HG03159 (cell line): ENCODE measurements at regions not wholly inside any gene's neighbourhood (a gene's known extent, or its start where the extent isn't known, plus 50 kb on each side); places are given as distances from the start of the nearest gene placed in this dataset.

ENCODE experiments used
- ATAC-seq: cut with Tn5 transposase; IDR thresholded peaks from one replicate; pipeline ENCODE4 v1.9.1; 2021; ENCODE audit warnings: mild to moderate bottlenecking, moderate library complexity; ENCODE audit not compliant: unreplicated experiment

DNA sequence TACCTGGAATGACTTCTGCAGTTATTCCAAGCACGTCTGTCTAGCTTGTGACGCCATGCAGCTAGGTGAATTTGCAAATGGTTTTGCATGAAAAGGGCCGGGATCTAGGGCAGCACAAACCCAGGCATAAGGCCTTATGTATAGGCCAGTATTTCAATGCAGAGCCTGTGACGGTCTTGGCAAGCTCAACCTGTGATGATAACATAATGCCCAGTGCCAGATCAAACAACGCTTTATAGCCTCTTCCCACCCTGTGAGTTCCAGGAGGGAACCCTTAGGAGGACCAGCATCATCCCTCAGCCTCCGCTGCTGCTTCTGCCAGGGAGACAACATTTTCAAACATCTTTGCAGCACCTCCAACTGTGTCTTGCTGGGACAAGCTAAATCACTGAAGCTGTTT, 390.7 kb downstream of the INHBA start:
- no peak for ATAC-seq

DNA sequence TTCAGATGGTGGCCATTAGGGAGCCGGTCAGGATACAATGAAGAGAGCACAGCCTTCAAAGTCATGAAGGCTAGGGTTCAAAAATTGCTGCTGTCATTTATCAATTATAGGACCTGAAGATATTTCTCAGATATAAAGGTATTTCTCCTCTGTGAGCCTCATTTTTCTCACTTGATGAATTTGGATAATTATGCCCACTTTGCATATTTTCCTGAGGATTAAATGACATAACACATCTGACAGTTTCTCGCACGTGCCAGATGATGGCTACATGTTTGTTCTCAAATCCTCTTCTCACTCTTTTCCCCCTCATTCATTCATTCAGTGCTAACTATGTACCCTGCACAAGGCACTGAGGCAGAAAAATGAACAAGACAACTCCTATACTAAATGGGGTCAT, 391.6 kb downstream of the INHBA start:
- ATAC-seq = no peak

DNA sequence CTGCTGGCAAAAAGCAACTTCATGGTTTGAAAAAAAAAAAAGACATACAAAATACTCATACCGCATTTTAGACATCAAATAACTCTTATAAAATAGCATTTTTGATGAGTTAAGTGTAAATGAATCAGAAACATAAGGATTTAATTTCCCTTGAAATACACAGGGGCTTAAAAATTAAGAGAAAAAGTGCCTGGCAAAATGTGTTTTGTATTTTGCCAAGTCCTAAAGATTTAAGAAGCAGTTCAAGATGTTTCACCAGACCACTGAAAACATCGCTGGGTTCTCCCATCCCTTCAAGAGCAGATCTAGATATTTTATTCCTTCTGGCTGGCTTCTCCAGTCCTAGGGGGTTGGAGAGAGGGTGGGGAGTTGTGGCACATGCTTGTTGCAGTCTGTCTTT, 396.4 kb downstream of the INHBA start:
- no peak for ATAC-seq

DNA sequence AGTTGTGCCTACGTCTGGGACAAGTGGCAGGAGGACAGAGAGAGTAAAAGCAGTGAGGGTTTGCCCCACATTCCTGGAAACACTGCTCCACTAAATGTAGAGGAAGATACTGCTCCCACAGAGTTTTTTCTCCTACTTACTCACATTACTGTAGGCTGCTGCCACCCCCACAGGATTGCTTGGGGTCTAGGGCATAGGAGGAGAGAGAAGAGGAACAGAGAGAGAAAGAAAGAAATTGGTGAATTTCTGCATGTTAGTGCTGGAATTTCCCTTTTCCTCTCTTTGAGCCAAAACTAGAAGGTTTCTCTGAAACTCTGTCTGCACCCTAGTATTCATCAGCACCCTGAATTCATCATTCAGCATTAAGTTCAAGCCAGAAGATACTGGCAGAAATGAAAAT, 397.9 kb downstream of the INHBA start:
- ATAC-seq = no peak

DNA sequence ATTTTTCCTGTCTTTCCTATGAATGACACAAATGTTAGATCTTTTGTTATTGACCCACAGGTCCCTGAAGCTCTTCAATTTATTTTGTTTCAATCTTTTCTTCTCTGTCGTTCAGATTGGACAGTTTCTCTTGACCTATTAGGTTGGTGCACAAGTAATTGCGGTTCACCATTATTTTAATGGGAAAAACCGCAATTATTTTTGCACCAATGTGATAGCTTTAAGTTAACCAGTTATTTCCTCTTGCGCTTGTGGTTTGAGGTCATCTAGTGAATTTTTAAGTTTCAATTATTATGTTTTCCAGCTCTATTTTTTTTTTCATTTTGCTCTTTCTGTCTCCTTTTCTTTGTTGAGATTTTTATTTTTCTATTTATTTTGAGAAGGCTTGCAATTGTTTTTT, 399.2 kb downstream of the INHBA start:
- no peak for ATAC-seq

DNA sequence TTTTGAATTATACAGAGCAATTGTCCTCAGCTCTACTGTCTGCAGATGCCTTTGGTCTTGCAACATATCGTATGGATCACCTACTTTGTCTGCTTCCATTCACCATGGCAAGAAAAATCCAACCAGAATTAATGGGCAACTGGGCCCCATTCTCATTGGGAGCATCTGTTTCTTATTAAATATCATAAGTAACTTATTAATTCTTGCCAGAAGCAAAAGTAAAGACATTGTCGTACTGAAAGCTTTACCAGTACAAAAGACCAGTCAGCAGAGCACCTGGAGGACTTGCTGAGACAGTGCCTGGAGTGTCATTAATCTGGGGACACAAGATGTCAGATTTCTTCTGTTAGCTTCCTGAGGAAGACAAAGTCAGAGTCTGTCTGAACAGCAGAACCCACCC, 404.5 kb downstream of the INHBA start:
- ATAC-seq = peak; percentile 67

DNA sequence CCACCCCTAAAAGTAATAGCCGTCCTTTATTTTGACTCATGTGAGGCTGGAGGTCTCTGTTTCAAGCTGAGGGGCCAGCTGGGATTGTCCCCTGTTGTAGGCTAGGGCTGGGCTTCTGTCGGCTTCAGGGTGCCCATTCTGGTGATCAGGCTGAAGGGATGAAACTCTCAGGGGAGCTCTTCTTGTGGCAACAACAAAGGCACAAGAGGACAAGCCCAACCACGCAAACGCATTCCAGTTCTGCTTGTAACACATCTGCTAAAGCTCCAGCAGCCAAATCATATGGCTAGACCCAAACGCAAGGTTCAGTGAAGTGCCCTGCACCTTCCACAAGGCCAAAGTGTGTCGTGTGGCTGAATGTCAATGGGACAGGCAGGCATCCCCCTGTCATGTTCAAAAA, 405.7 kb downstream of the INHBA start:
- ATAC-seq = no peak

DNA sequence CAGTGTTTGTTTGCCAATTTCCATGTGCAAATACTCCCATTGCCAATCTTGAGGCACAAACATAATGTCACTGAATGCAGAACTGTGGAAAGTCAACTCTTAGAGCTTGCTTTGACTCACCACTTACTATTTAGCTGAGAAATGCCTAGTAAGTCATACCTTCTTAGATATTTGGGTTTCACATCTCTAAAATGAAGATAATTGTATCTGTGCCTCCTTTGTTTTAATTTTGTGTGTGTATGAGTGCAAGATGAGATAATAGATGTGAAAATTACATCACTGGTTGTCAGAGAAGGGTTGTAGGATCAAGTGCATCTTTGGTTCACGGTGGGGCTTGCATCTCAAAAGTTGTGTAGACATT, 407.5 kb downstream of the INHBA start:
- no peak for ATAC-seq

DNA sequence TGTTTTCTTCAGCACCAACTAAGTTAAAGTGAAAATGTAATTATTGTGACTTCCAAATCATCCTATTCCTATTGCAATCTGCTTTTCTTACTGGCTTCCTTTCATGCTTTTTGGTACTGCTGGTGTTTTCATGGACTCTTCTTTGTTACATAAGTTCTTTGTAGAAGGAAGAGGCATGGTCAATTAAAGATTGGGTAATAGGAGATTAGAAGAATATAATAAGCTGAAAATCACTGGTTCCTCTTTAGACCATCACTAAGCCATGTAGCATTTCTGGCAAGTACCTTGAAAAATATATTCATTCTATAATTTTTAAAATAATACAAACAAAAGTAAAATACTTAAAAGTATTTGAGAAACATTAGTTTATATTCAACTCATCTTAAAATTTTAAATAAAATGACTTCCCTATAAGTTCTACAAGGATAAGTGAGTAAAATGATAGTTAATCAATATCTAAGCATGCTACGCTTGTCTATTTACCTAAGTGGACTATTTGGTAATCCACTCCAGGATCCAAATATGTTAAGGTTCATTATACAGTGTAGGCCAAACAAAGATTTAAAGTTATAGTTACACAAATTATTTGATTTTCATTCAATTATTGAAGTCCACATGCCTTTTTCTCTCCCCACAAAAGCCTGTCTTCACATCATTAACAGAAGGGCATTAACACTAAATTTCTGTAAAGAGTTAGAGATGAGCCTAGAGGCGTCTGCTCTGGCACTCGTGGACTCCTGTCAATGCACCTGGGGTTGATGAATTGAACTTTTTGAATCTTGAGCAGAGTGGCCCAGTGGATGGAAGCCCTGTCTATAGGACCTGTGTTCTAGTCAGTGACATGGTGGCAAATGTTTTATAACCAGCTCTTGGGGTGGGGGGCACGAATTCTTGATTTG, 408.1 kb downstream of the INHBA start:
- ATAC-seq = no peak

DNA sequence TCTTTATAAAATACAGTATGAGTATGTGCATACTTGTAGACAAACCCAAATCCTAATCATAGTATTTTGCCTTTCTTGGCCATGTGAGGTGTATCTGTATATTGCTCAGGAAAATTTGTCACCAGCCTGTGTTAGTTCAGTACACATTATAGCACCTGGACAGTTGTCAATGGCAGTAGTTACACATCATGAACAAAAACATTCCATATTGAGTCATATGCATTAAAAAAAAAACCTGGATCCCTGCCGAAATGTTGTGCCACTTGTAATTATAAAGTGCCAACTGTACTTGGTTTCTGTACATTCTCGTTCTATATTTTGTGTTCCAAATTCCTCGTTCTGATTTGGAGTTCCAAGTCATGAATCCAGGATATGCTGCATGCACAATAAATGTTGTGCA, 410.4 kb downstream of the INHBA start:
- ATAC-seq = no peak

DNA sequence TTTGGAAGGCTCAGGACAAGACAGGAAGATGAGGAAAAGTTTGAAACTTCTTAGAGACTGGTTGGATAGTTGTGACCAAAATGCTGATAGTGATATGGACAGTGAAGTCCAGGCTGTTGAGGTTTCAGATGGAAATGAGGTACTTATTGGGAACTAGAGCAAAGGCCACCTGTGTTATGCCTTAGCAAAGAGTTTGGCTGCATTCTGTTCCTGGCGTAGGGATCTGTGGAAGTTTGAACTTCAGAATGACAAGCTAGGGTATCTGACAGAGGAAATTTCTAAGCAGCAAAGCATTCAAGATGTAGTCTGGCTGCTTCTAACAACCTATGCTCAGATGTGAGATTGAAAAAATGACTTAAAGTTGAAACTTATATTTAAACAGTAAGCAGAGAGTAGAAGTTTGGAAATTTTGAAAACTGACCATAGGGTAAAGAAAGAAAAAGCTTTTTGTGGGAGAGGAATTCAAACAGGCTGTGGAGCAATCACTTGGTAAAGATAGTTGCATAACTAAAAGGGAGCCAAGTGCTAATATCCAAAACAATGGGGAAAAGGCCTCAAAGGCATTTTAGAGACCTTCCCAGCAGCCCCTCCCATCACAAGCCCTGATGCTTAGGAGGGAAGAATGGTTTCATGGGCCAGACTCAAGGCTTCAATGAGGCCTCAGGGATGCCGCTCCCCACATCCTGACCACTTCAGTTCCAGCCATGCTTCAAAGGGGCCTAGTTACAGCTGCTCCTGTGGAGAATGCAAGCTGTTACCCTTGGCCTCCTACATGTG, 415.1 kb downstream of the INHBA start:
- ATAC-seq = no peak

DNA sequence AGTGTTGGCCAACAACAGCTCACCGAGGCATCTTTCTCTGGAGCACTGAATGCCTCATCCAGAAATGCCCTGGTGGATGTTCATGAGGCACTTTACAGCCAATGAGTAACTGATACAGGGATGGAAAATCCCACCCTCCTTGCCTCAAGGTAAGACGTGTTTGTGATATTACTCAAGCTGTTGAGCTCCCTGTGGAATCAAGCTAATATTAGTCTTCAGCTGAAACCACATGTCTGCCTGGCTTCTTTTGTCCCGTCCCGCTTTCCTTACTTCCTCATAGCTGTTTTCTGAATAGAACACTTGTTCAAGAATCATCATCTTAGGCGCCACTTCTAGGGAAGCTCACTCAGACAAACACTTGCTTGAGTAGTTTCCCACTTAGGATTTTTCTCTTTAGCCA, 422.4 kb downstream of the INHBA start:
- ATAC-seq = no peak

DNA sequence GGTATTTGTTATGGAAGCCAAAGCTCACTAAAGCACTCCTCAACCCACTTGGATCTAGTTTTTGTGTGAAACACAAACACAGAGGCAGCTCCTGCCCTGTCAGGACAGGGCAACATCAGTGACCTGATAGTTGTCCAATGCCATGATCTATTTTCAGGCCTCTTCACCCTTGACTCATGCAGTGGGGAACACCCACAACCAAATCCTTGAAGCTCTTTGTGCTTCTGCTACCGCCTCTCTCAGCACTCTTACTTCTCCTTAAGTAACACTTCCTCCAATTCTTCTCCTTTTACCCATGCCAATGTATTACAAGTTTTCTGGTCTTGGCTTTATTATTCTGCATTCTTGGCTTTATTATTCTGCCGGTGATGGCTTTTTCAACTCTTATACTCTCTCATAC, 425.3 kb downstream of the INHBA start:
- no peak for ATAC-seq

DNA sequence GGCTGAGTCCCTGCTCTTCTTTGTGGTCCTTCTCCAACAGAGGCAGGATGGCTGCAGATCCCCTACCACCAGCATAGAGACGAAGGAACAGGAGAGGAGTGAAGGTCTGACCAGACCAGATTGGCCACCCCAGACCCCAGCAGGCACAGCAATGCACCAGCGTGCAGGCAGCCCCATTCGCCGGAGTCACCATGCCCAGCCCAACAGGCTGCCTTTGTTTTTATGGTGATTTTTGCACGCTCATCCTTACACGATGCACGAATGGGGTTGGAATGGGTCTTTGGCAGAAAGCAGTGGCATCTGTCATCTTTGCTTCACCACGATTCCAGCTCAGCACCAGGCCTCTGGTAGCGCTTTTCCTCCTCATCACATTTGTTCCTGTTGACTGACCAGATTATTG, 427.6 kb downstream of the INHBA start:
- no peak for ATAC-seq

DNA sequence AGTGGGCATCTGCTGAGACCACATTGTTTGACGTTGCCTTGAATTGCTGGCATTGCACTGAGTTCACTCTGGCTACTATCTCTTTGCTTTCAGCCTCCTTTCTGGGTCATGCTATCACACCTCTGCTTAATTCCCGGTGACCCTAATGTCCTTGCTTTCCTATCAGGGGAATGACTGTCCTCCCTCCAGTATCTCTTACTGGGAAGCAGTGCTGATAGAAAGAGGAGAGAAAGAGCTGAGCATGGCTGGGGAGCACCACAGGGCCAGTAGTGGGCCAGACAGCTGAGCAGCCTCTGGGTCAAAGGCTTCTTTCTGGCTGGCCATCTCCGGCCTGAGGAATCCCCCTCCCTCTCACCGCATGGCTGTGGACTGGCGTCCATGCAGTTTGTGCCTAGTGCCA, 428.7 kb downstream of the INHBA start:
- ATAC-seq = no peak

DNA sequence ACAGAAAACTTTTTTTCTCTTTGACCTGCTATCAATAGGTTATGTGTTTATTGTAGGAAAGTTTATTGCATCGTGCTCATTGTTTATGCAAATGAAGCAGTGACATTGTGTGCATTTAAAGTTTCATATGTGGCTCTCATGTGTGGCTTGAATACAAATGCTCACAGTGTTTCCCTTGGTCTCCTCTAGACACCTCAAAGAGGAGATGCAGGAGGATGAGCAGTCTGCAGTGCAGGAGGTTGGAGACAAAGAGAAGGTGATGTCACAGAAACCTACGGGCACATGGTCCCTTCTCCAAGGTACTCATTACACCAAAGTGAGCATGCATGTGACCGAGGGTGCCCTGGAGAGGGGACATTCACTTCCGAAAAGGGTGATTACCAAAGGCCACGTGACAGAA, 430.2 kb downstream of the INHBA start:
- ATAC-seq = no peak

DNA sequence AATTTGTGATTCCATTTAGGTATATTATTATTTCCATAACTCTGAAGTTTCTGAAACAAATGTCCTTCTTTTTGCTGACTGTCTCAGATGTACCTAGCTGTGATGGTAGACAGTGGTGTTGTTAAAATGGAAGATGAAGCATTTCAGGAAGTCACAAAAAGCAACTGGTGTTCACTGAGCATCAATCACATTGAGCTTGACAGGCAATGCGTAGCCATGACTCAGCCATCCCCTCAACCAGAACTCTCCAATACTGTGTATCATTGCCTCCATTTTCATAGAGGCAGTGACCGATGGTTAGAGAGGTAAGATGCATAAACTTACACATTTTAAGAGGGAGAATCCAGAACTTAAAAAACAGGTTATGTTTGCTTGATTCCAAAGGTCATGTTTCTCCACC, 434.0 kb downstream of the INHBA start:
- ATAC-seq = no peak

DNA sequence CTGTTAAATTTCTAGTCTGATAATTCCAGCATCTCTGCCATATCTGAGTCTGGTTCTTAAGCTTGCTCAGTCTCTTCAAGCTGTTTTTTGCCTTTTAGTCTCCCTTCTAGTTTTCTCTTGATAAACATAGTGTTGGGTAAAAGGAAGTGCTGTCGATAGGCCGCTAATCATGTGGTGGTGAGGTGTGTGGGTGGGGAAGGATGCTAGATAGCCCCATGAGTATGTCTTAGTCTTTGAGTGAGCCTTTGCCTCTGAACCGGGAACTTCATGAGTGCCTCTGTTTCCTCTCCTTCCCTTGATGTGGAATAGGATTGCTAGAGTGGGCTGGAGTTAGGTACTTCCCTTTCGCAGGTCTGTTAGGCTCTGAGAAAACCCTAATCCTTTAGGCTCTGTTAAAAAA, 441.8 kb downstream of the INHBA start:
- ATAC-seq = no peak

DNA sequence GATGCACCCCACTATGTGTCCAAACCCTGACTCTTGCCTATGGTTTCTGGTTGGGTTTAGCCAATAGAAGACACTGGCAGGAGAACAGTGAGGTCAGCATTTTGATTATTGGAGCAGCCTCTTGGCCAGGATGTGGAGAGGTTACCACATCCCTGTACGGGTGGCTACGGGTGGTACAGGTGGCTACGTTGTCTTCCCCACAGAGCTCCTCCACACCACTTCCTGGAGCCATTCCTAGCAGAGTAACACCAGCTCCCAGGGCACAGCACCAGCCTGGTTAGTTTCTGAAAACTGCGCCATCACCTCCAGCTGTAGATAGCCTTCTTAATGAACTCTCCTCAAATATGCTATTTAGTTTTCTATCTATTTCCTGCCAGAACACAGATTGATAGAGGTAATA, 445.2 kb downstream of the INHBA start:
- no peak for ATAC-seq

DNA sequence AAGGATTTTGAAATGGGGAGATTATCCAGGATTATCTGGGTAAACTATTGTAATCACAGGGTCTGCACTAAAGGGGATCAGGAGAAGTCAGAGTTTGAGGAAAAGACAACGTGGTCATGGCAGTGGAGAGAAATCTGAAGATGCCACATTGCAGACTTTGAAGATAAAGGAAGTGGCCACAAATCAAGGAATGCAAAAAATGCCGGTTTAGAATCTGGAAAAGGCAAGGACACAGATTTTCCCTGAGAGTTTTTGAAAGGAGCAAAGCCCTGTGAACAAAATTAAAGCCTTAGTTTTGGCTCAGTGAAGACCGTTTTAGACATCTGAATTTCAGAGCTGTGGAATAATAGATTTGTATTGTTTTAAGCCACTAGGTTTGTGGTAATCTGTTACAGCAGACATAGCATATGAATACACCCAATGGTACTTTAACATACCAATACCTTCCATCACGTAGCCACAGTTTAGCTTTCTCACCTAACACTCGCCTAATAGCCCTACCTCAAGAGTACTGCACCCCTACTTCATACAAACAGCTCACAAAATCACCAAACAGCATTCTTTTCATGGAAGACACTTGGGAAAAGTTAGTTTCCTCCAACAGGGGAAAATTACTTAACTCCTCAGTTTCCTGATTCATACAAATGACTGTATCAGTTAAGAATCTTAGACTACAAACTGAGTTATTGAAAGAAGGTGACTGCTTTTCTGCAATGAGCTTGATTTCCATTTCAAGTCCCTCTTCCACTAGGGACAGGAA, 446.5 kb downstream of the INHBA start:
- no peak for ATAC-seq

DNA sequence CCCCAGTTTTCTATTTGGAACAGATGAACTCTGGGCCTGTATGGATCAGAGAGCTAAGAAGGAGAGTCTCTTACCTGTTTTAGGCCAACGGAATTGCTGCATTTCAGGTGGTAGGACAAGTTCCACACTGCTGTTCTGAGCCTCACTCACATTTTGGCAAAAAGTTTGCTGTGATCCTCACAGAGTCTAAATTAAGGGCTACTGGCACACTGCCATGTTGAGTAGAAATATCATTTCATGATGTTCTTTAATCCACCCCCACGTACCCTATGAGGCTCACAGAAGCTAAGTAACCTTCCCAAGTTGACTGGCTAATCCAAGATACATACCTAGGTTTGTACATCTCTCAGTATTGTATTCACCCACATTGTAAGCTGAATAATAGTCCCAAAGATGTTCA, 447.2 kb downstream of the INHBA start:
- no peak for ATAC-seq

DNA sequence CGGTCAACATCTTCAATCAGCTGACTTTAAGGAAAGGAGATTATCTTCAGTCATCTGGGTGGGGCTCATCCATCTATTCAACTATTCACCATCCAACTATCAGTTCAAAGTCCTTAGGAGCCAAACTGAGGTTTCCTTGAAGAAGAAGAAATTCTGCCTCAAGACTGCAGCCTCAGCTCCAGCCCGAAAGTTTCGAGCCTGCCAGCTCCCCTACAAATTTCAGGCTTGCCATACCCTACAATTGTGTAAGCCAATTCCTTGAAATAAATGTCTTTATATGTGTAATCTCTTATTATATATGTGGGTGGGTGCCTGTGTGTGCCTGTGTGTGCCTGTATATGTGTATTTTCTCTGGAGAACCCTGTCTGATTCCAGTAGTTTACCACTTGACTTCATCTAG, 447.8 kb downstream of the INHBA start:
- no peak for ATAC-seq
